Activated T-helper 2 cell treated with anti-CD3 and anti-CD28 coated beads, Interferon-gamma antibody, Interleukin-2, Interleukin-4, amounts not matched to agents 10 μg/mL and 5 μg/mL and 100 μg/mL, durations not matched to agents 14 hours and 24 hours and 36 hours (primary cell): ENCODE measurements at regions not wholly inside any gene's neighbourhood (a gene's known extent, or its start where the extent isn't known, plus 50 kb on each side); places are given as distances from the start of the nearest gene placed in this dataset.

Experiments used
- DNase-seq: peaks from one replicate; pipeline ENCODE4 v3.0.0; 2021; ENCODE audit warnings: low spot score
- H3K27ac Mint-ChIP-seq: one replicate; pipeline ENCODE4 v1.8.0; 2021; ENCODE audit warnings: mixed read lengths
- H3K27me3 Mint-ChIP-seq: one replicate; pipeline ENCODE4 v1.8.0; 2021; ENCODE audit warnings: low read depth, mixed read lengths
- H3K36me3 Mint-ChIP-seq: one replicate; pipeline ENCODE4 v1.8.0; 2021; ENCODE audit warnings: low read depth, mixed read lengths
- H3K4me1 Mint-ChIP-seq: one replicate; pipeline ENCODE4 v1.8.0; 2021; ENCODE audit warnings: low read depth, mixed read lengths
- H3K4me3 Mint-ChIP-seq: one replicate; pipeline ENCODE4 v1.8.0; 2021; ENCODE audit warnings: low read depth, mild to moderate bottlenecking, moderate library complexity, mixed read lengths
- H3K9me3 Mint-ChIP-seq: one replicate; pipeline ENCODE4 v1.8.0; 2021; ENCODE audit warnings: mixed read lengths
- intact Hi-C: fragments of 100-400 bp; cut with micrococcal nuclease; formaldehyde crosslinking; loops from one replicate; pipeline ENCODE4 v1.15.1; 2023

- no peaks in the 10 kb centered on the region for H3K36me3 Mint-ChIP-seq
- H3K27me3 Mint-ChIP-seq, result peaks cover 3% of the 10 kb centered on the region
- no peak overlapping the region for H3K27ac Mint-ChIP-seq
- H3K9me3 Mint-ChIP-seq, result no peaks in the 10 kb centered on the region
- no peak overlapping the region for H3K4me3 Mint-ChIP-seq
- H3K4me1 Mint-ChIP-seq, result no peaks in the 10 kb centered on the region
- DNase-seq, result no peak
- intact Hi-C loops, result no loop called here
Measured at GRCh38 chr17:79513206-79513605, 97.6 kb downstream of the RBFOX3 start.

- H3K27me3 Mint-ChIP-seq, result no peaks in the 10 kb centered on the region
- no peak overlapping the region for H3K27ac Mint-ChIP-seq
- H3K4me3 Mint-ChIP-seq, result no peak overlapping the region
- intact Hi-C loops, result no loop called here
- no peaks in the 10 kb centered on the region for H3K4me1 Mint-ChIP-seq
- no peaks in the 10 kb centered on the region for H3K36me3 Mint-ChIP-seq
- DNase-seq, result no peak
- H3K9me3 Mint-ChIP-seq, result no peaks in the 10 kb centered on the region
Measured at GRCh38 chr17:79511471-79511870, 99.4 kb downstream of the RBFOX3 start.

- intact Hi-C loops, result no loop called here
Measured at GRCh38 chr17:79510071-79510470, 100.8 kb downstream of the RBFOX3 start.

GRCh38 chr17:79509490-79509889 is 101.4 kb downstream of the RBFOX3 start:
- no peaks in the 10 kb centered on the region for H3K36me3 Mint-ChIP-seq
- H3K9me3 Mint-ChIP-seq, result no peaks in the 10 kb centered on the region
- H3K27me3 Mint-ChIP-seq, result no peaks in the 10 kb centered on the region
- H3K4me1 Mint-ChIP-seq, result no peaks in the 10 kb centered on the region
- DNase-seq, result no peak
- H3K4me3 Mint-ChIP-seq, result no peak overlapping the region
- H3K27ac Mint-ChIP-seq, result no peak overlapping the region
- intact Hi-C loops, result no loop called here

More at GRCh38 chr17:79510071-79510470, 100.8 kb downstream of the RBFOX3 start:
- DNase-seq, result no peak
- Mint-ChIP-seq H3K36me3 (no peaks in the 10 kb centered on the region), H3K4me3 (no peak overlapping the region), H3K27me3 (no peaks in the 10 kb centered on the region), H3K9me3 (no peaks in the 10 kb centered on the region), H3K27ac (no peak overlapping the region), H3K4me1 (no peaks in the 10 kb centered on the region)

GRCh38 chr17:79509008-79509407 is 101.8 kb downstream of the RBFOX3 start:
- H3K27ac Mint-ChIP-seq, result no peak overlapping the region
- H3K36me3 Mint-ChIP-seq, result no peaks in the 10 kb centered on the region
- no peak overlapping the region for H3K4me3 Mint-ChIP-seq
- H3K9me3 Mint-ChIP-seq, result no peaks in the 10 kb centered on the region
- H3K4me1 Mint-ChIP-seq, result no peaks in the 10 kb centered on the region
- H3K27me3 Mint-ChIP-seq, result no peaks in the 10 kb centered on the region
- intact Hi-C loops, result no loop called here
- no peak for DNase-seq

GRCh38 chr17:79508291-79508716 is 102.5 kb downstream of the RBFOX3 start:
- no peak overlapping the region for H3K4me3 Mint-ChIP-seq
- intact Hi-C loops, result no loop called here
- no peaks in the 10 kb centered on the region for H3K4me1 Mint-ChIP-seq
- H3K27ac Mint-ChIP-seq, result no peak overlapping the region
- no peak for DNase-seq
- H3K9me3 Mint-ChIP-seq, result no peaks in the 10 kb centered on the region
- no peaks in the 10 kb centered on the region for H3K36me3 Mint-ChIP-seq
- H3K27me3 Mint-ChIP-seq, result no peaks in the 10 kb centered on the region

GRCh38 chr17:79506955-79507354 is 103.9 kb downstream of the RBFOX3 start:
- Mint-ChIP-seq H3K4me1 (no peaks in the 10 kb centered on the region), H3K27me3 (no peaks in the 10 kb centered on the region), H3K4me3 (no peak overlapping the region), H3K9me3 (no peaks in the 10 kb centered on the region), H3K36me3 (no peaks in the 10 kb centered on the region), H3K27ac (no peak overlapping the region)
- no peak for DNase-seq
- intact Hi-C loops, result no loop called here

GRCh38 chr17:79506150-79506870 is 104.5 kb downstream of the RBFOX3 start:
- DNase-seq, result no peak
- H3K36me3 Mint-ChIP-seq, result no peaks in the 10 kb centered on the region
- no peaks in the 10 kb centered on the region for H3K4me1 Mint-ChIP-seq
- H3K4me3 Mint-ChIP-seq, result no peak overlapping the region
- no peaks in the 10 kb centered on the region for H3K27me3 Mint-ChIP-seq
- H3K9me3 Mint-ChIP-seq, result no peaks in the 10 kb centered on the region
- intact Hi-C loops, result no loop called here
- no peak overlapping the region for H3K27ac Mint-ChIP-seq

GRCh38 chr17:79505199-79505598 is 105.7 kb downstream of the RBFOX3 start:
- Mint-ChIP-seq H3K27me3 (no peaks in the 10 kb centered on the region), H3K36me3 (no peaks in the 10 kb centered on the region), H3K4me1 (no peaks in the 10 kb centered on the region), H3K9me3 (no peaks in the 10 kb centered on the region), H3K27ac (no peak overlapping the region), H3K4me3 (no peak overlapping the region)
- no peak for DNase-seq
- intact Hi-C loops, result no loop called here

- Mint-ChIP-seq H3K36me3 (no peaks in the 10 kb centered on the region), H3K27ac (no peak overlapping the region), H3K27me3 (no peaks in the 10 kb centered on the region), H3K9me3 (no peaks in the 10 kb centered on the region), H3K4me3 (no peak overlapping the region), H3K4me1 (no peaks in the 10 kb centered on the region)
- intact Hi-C loops, result no loop called here
- DNase-seq, result no peak
Measured at GRCh38 chr17:79504181-79504605, 106.7 kb downstream of the RBFOX3 start.

GRCh38 chr17:79503126-79503839 is 107.6 kb downstream of the RBFOX3 start:
- Mint-ChIP-seq H3K4me1 (no peaks in the 10 kb centered on the region), H3K27me3 (no peaks in the 10 kb centered on the region)

GRCh38 chr17:79501910-79502309 is 108.9 kb downstream of the RBFOX3 start:
- H3K27me3 Mint-ChIP-seq, result no peaks in the 10 kb centered on the region
- H3K4me3 Mint-ChIP-seq, result no peak overlapping the region
- no peaks in the 10 kb centered on the region for H3K9me3 Mint-ChIP-seq
- no peaks in the 10 kb centered on the region for H3K4me1 Mint-ChIP-seq
- intact Hi-C loops, result no loop called here
- no peaks in the 10 kb centered on the region for H3K36me3 Mint-ChIP-seq
- no peak overlapping the region for H3K27ac Mint-ChIP-seq
- DNase-seq, result no peak

More at GRCh38 chr17:79503126-79503839, 107.6 kb downstream of the RBFOX3 start:
- Mint-ChIP-seq H3K9me3 (no peaks in the 10 kb centered on the region), H3K27ac (no peak overlapping the region), H3K4me3 (no peak overlapping the region), H3K36me3 (no peaks in the 10 kb centered on the region)
- DNase-seq, result no peak
- intact Hi-C loops, result no loop called here
